NOMO-1 treated with dmso at 0.1 percent for 144 hours (cell line): ENCODE measurements at regions not wholly inside any gene's neighbourhood (a gene's known extent, or its start where the extent isn't known, plus 50 kb on each side); places are given as distances from the start of the nearest gene placed in this dataset.
"Not testable (repeated sequence)": the region's sequence is repeated elsewhere in the genome, so short reads cannot be mapped to it uniquely, and the experiment has no call there.

Experiments
- DNase-seq: peaks from one replicate; lab custom pipeline; 2025; ENCODE audit not compliant: unreplicated experiment; lab: John Stamatoyannopoulos, UW

DNA sequence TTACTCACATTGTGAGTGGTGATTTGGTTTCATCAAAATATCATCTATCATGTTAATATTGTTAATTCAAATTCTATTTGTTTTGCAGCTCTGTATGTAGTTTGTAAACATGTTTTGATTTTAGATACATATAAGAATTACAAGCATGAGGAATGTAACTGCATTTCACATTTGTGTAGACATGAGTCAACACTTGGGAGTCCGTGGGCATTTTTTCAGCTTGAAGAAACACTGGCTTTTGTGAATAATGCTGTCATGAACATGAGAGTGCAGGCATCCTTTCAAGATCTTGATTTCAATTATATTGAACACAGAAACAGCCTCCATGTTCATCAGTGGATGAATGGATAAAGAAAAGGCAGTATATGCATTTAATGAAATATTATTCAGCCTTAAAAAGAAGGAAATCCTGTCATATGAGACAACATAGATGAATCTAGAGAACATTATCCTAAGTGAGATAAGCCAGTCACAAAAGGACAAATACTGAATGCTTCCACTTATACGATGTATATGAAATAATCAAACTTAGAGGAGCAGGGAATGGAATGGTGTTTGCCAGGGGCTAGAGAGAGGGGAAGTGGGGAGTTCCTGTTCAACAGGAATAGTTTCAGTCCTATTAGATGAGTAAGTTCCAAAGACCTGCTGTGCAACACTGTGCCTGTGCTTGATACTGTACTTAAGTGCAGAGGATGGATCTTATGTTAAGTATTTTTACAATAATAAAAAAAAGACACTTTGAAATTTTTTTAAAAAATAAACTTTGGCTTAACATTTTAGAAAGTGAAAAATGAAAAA lies 194.9 kb downstream of the LRATD1 start:
- no peak for DNase-seq

DNA sequence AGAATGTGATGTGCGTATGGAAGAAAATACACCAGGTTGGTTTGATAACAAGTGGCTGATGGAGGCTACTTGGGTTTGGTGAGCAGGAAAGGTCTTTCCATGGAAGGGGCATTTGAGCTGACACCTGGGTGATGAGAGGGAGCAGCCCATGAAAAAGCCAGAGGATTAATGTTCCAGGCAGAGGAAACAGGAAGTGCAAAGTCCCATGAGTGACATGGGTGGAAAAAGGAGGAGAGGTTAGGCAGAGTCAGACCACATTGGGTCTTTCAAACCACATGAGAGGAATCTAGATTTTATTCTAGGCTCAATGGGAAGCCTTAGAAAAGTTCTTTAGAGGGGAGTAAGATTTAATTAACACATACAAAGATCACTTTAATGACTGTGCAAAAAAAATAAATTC lies 195.7 kb downstream of the LRATD1 start:
- no peak for DNase-seq

DNA sequence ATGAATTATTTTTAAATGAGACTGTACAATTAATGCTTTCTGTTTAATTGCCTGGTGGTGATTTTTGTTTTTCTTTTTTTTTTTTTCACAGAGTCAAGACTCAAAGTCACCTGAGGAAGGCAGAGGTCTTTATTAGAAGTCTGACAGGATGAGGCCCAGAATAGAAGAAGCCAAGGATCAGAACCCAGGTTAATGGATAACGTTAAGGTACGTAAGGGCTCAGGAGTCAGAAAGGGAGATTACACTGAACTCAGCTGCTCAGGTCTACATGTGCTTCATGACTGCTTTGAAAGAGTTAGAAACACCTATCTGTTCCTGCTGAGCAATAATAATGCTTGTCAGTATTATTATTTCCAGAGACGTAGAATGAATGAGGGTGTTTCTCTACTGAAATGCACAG lies 196.5 kb downstream of the LRATD1 start:
- DNase-seq: no peak

DNA sequence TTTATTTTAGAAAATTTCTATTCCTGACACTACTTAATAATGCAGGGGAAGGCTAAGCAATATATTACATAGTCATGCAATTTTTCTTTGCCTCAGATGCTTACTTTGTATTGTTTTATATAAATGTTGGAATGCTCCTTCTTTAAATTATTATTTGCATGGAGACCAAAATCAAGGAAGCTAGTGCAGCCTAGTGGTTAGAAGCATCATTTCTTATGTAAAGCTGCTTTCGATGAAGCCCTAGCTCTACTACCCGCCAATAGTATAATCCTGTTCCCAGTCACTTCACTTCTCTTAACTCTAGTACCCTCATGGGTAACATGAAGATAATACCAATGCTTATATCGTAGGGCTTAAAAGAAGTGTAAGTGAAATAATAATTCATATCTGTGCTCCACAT lies 198.9 kb downstream of the LRATD1 start:
- no peak for DNase-seq

DNA sequence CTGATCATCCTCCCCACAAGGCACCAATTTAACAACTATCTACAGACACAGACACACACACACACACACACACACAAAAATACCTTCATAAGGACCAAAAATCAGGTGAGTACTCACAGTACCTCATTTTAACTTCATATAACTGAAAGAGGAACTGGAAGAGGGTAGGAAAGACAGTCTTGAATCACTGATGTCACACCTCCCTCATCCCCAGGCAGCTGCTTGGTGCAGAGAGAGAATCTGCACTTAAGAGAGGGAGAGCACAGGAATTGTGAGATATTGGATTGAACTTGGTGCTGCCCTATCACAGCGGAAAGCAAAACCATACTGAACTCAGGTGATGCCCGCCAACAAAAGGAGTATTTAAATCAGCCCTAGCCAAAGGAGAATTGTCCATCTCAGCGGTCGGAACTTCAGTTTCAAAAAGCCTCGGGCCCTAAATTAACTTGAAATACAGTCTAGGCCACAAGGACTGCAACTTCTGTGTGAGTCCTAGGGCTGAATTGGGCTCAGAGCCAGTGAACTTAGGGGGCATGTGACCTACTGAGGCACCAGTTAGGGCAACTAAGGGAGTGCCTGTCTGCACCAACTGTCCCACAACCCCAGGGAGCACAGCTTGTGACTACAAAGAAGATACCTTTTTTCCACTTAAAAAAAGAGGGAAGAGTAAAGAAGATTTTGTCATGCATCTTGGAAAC lies 211.1 kb downstream of the LRATD1 start:
- no peak for DNase-seq

DNA sequence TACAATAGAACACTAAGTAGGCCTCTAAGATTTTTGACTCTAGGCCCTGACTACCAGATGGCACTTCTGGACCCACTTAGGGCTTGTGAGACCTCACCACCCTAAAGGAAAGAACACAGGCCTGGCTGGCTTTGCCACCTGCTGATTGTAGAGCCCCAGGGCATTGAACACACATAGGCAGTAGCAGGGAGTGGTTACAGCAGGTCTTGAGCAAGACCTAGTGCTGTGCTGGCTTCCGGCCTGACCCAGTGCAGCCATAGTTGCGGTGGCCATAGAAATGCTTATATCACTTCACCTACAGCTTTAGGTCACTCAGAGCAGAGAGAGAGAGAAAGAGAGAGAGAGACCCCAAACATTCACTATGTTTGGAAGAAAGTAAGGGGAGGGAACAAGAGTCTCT lies 223.2 kb downstream of the LRATD1 start:
- no peak for DNase-seq

DNA sequence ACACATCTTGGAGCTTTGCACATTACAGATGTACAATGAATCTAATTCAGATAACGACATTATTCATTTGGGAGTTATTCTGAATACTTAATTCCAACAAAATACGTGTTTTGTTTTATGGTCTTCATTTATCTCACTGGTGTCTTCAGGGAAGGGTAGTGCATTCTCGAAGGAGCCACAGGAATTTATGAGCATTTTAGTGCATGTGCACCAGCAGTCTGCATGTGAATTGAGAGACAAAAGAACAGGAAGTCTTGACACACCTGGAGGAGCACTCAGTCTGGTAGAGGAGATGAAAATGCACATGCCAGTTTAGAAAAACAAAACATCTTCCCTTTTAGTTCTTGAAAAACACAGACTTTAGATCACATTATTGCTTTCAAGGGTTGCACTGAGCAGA lies 228.7 kb downstream of the LRATD1 start:
- no peak for DNase-seq

DNA sequence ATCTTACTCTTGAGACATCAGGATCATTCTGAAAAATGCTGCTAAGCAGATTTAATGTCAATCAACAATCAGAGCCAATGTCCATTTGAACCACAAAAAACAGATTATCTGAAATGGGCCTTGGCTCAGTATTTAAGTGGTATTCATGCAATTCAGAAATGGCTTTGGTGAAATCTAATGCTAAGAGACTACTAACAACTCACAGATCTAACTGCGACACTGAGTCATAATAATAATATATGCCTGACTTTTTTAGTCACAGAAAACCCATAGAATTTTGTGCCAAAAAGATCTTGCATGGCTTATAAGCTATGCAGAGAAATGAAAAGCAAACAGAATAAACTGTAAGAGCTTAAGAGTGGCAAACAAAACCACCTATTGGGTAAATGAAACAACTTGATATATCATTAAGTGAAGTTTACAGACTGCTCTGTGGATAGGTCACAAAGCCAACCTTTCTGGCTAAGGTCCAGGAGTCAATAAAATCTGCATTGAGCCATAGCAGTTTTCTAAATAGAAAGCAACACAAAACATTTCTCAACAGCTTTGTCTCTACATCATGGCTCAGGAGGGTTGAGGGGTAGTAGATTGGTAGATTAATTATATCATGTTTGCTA lies 234.3 kb downstream of the LRATD1 start:
- DNase-seq: no peak

DNA sequence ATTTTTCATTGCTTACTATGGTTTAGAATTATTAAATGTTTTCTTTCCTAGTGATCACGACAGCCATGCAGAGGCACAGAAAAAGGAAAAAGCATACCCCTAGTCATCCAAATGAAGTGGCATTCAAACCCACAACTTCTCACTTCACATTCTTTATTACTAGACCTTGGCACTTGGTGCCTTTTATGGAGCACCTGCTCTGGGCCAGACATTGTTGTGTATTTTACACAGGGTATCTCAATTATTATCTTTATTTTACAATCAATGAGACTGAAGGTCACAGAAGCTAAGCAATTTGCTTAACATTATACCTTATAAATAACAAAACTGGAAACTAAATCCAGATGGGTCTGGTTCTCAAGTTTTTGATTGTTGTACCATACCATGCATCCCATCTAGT lies 235.3 kb downstream of the LRATD1 start:
- DNase-seq: no peak

DNA sequence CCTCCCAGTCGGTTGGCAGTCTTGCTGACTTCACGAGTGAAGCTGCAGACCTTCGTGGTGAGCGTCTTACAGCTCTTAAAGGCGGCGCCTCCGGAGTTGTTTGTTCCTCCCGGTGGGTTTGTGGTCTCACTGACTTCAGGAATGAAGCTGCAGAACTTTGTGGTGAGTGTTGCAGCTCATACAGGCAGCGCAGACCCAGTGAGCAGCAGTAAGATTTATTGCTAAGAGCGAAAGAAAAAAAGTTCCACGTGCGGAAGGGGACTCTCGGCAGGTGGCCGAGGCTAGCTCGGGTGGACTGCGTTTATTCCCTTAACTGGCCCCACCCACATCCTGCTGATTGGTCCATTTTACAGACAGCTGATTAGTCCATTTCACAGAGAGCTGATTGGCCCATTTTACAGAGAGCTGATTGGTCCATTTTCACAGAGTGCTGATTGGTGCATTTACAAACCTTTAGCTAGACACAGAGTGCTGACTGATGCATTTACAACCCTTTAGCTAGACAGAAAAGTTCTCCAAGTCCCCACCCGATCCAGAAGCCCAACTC lies 240.3 kb downstream of the LRATD1 start:
- DNase-seq: no peak

DNA sequence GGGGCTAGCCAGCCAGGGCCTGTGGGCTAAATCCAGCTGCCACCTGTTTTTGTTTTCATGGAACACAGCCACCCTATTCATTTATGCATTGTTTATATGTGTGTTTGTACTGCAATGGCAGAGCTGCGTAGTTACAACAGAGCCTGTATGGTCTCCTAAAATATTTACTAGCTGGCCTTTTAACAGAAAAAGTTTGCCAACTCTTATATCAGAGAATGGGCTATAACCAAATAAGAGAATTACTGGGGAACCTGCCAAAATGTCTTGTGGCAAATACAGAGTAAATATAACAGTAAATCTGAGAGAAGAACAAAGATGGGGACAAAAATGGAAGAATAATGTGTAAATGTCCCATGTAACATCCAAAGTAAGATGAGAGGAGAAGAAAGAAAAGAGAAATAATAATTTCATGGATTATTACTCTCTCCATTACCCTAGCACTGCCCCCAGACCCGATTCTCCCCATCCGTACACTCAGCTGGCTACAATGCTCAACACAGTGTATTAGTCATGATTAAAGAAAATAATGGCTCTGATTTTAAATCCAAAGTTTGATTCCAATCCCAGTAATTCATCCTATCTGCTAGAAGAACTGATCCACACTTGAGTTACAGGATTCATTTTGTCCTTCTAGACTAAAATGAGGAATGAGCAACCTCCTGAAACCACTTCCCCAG lies 249.3 kb downstream of the LRATD1 start:
- no peak for DNase-seq

DNA sequence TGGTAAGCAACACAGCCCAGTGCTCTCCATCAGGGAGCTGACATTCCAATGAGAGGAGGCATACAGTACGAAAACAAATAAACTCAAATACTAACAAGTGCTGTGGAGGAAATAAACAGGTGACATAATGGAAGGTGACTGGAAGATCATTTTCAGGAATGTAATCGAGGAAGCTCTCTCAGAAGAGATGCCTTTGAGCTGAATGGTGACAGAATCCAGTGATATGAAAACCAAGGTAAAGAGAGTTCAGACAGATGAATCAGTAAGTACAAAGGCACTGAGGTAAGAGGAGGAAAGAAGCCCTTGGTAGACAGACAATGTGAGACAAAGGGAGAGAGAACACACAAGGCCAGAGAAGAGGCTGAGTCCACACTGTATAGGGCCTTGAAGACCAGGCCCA lies 252.1 kb downstream of the LRATD1 start:
- no peak for DNase-seq

DNA sequence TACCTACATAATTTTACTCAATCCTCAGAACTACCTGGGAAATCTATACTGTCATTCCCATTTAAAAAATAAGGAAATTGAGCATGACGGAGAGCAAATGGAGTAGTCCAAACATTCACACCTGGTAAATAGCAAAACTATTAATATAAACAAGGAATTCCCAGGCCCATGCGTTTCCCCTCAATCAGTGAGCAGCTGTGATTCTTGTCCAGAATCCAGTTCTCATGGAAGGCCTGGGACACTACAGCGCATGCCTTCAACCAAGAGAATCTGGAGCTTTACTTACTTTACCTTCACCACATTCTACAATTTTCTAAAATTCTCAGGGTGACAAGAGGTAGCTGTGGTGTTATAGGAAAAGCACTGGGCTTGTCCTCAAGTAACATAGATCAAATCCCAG lies 259.0 kb downstream of the LRATD1 start:
- no peak for DNase-seq

DNA sequence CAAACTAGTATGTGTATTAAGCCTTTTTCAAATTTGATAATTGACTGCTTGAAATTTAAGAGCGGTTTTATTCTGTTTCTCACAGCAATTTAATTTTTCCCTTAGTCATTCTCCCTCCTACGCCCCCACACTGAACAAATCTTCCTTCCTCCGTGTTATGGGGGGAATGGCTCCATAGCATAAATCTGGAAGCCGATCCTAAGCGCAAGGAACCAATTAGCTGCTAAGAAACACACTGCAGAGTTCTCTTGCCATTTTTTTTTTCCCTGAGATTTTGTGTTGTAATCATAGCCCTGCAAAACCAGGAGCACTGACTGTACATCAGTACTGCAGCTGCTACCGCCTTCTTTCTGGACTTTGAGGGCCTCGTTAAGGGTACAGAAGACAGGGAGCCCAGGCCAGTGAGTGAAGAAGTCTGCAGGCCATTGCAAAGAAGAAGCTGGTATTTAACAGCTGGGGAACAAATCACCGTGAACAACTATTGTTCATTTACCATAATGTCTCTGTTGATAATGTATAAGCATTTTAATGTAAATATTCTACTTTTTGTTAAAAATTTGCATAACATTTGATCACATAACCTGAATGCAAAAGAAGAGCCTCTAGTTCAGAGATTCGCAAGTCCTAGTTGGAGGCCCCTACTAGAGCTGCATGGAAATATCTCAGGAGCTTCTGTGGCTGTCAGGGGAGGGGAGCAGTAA lies 264.0 kb downstream of the LRATD1 start:
- DNase-seq: no peak

DNA sequence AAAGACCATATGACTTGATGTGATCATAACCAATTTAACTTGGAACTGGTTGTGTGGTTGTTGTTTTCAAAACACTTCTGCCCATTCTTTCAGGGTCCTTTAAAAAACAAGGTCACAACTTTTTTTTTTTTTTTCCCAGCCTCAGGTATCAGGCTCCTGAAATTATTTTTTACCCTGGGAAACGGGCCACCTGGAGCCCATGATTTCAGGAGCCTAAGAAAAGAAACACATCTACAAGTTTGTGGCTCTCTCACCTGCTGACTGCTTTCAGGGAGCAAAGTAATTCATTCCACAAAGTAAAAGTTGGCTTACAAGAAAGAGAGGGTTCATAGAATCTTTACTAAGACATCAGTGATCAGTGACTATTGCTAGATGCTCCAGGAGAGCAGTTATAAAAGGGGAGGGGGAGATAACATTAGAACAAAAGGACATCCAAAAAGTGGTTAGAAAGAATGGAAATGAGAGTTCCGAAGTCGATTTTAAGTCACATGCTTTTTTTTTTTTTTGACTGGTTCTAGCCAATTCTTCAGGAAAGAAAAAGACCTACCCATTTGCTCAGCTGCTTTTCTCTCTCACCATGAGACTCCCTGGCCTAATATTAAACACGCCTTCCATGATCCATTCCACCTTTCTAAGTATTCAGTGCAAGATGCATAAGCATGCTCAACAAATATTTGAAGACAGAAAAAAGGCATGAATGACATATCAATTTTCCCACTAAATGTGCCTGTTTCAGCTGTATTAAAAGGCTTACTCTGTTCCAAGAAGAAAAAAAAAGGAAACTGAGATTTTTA lies 267.3 kb downstream of the LRATD1 start:
- no peak for DNase-seq

DNA sequence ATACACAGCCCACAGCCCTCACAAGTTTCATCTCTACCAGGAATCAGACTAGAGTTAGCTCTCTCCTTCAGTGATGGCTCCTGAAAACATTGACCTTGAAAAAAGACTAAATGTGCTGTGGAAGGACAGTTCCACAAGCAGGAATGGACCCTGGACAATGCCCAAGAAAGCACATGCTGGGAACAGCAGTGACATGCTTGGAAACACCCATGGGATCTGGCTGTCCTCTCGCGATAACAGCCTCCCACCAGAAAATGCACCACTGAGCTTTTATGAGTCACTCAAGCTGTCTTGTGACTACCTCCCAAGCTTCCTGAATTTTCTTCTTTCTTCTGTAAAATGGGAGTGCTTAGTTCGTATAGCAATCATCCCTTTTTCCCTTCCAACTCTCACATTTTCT lies 269.2 kb downstream of the LRATD1 start:
- DNase-seq: no peak

DNA sequence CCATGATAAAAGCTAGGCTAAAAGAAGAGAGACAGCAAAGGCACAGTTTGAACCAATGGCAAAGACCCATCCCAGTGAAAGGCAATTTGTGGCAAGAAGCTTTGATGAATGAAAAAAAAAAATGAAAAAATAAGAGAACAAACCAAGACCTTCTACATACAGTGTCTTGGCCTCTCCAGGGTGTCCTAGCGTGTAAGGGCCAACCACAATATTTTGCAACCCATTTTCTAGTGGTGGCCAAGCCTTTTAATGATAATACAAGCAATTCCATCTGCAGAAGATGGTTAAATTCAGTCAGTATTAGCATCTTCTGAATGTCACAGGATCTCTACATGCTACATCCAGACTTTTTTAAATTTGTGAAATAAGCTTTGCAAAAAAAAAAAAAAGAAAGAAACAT lies 270.4 kb downstream of the LRATD1 start:
- DNase-seq: no peak

DNA sequence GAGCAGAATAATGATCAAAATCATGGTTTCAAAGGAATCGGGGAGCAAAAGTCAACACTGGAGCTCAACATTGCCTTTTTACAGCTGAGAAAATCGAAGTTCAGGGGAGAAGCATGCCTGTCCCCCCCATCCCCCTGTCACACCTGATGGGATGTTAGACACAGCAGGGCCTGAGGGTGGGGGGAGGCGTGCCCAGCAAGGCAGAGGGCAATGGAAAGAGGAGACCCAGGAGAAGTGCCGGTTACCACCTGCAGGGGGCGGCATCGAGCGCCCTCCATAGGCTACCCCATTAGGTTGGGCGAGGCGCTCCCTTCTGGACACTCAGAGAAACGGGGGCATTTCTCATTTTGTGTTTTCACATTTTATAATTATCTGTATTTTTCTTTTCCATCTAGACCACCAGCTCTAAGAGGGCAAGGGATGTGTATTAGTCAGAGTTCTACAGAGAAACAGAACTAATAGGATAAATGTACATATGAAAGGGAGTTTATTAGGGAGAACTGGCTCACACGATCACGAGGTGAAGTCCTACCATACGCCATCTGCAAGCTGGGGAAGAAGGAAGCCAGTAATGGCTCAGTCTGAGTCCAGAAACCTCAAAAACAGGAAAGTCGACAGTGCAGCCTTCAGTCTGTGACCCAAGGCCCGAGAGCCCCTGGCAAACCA lies 271.3 kb downstream of the LRATD1 start:
- DNase-seq: peak; percentile 35

DNA sequence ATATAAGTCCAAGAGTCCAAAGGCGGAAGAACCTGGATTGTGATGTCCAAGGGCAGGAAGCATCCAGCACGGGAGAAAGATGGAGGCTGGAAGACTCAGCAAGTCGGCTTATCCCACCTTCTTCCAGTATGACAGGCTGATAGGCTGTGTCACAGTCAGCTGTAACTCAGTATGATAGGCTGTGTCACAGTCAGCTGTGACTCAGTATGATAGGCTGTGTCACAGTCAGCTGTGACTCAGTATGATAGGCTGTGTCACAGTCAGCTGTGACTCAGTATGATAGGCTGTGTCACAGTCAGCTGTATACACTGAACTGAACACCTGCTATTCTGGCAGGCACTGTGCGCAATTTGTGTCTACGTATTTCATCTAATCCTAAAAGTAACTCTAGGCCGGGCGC lies 271.9 kb downstream of the LRATD1 start:
- DNase-seq: not testable (repeated sequence)

DNA sequence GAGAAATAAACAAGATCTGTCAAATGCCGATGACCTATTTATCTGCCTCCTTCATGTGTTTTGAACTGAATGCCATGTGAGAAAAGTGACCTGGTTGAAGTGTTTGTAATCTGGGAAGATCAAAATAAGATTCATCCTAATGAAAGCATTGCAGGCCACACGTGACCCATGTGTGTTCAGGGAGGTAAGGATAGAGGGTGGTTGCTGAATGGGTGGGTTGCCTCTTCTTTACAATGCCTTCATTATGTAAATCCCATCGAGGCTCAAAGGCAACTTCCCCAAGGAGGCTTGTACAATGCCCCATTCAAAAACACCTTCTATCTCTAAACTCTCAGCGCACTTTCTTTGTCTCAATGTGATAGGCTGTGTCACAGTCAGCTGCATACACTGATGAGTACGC lies 273.1 kb downstream of the LRATD1 start:
- no peak for DNase-seq
